Middle frontal gyrus (tissue), 1 donor: ENCODE measurements at regions not wholly inside any gene's neighbourhood (a gene's known extent, or its start where the extent isn't known, plus 50 kb on each side); places are given as distances from the start of the nearest gene placed in this dataset.
"Not testable (repeated sequence)": the region's sequence is repeated elsewhere in the genome, so short reads cannot be mapped to it uniquely, and the experiment has no call there.

Source experiments
- DNase-seq: peaks from one replicate; pipeline ENCODE4 v3.0.0-alpha.2; 2015; ENCODE audit warnings: low spot score; ENCODE audit errors: extremely low spot score

GRCh38 chr1:30083800-30084464 lies 639.5 kb downstream of the MATN1 start:
- DNase-seq = no peak

- no peak for DNase-seq
Observed at GRCh38 chr1:30081379-30082102, 641.8 kb downstream of the MATN1 start.

- DNase-seq = not testable (repeated sequence)
Observed at GRCh38 chr1:30075916-30076315, 647.5 kb downstream of the MATN1 start.

GRCh38 chr1:30068787-30069472 lies 654.5 kb downstream of the MATN1 start:
- DNase-seq = no peak

- DNase-seq = no peak
Observed at GRCh38 chr1:30064547-30064946, 658.8 kb downstream of the MATN1 start.

GRCh38 chr1:30063621-30064280 lies 659.6 kb downstream of the MATN1 start:
- no peak for DNase-seq

GRCh38 chr1:30061292-30062220 lies 661.8 kb downstream of the MATN1 start:
- no peak for DNase-seq

GRCh38 chr1:30060738-30061137 lies 662.6 kb downstream of the MATN1 start:
- no peak for DNase-seq

DNA sequence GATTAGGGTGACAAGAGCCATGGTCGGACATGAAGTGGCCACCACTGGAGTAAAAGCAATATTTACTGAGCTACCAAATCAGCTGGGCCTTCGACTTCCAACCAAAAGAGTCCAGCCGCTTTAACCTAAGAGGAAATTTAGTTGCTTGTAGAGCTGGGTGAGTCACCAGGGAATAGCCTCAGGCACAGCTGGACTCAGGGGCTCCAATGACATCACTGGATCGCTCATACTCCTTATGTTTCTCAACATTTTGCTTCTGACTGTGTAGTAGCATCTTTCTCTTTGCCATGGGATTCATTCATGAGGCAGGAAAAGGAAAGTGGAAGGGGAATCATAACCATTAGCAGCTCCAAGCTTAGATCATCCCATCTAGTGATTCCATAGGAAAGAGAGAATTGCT lies 664.4 kb downstream of the MATN1 start:
- DNase-seq = no peak

GRCh38 chr1:30054126-30054525 lies 669.3 kb downstream of the MATN1 start:
- no peak for DNase-seq

GRCh38 chr1:30052178-30052577 lies 671.2 kb downstream of the MATN1 start:
- DNase-seq = no peak

DNA sequence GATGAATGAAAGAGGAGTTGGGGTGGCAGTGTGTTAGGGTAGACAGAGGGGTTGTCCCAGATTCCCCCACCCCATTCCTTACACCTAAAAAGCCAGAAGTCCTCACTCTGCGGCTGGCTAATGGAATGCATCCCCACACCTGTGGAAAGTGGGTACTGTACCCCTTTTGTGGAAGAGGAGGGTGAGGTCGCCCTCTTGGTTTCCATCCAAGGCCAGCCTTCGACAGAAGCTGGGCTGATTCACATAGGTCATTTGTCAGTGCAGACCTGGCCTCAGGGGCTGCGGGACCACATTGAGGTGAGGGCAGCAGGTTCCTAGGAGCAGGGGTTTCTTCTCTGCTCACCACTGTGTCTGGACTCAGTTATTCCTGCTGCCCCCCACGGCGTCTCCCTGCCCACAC lies 671.6 kb downstream of the MATN1 start:
- no peak for DNase-seq

DNA sequence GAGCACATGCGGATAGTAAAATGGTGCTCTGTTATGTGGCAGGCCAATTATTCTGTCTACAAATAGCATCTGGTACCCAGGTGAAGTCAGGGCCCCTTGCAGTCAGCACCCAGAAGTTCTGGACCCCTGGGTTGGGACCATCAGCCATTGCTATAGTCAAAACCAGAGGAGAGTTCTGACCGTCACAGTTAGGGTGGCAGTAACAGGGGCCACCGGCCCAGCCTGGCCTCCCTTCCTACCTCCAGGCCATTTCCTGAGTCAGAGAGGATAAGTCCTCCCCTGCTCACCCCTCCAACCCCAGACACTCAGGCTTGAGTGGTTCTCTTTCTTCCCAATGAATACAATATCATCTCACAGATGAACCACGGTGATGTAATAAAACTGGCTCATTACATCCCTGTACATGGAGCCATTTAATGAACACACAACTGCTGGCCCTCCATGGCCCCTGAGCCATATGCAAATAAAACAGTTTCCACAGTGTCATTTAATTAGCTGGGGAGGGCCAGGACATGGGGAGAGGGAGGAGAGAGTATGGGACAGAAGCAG lies 673.6 kb downstream of the MATN1 start:
- no peak for DNase-seq

- DNase-seq = no peak
Observed at GRCh38 chr1:30048905-30049304, 674.5 kb downstream of the MATN1 start.

DNA sequence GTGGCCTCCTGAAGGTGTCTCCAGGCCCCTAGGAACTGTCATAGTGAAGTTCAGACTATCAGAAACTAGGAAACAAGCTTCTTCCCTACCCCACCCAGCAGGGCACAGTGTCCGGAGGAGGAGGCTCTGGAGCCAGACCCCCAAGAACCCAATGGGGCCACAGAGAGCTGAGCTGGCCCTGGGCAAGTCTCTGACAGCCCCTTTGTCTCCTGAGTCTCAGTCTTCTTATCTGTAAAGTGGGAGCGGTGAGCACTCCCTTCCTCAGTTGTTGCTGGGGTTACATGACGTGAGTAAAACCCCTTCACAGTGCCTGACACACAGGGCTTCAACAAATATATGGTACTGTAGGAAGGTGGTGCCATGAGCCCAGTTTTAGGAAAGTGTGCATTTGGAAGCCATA lies 675.8 kb downstream of the MATN1 start:
- DNase-seq = no peak

DNA sequence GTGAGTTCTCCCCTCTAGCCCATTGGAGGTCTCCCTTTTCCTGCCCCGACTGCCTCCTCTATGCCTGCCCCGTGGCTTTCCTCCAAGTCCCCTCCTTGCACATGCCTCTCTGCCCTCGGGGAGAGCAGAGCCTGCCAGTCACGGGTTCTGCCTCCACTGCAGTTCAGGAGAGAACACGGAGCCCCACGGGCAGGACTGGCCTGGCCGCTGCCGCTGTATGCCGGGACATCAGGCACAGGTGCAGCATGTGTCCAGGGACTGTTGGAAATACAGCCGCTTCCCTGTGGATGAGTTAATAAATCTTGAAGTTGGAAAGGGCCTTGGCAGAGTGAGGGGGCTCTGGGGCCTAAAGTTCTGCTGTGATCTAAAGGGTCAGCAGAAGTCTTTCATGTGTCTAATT lies 676.6 kb downstream of the MATN1 start:
- no peak for DNase-seq

GRCh38 chr1:30045304-30046090 lies 677.9 kb downstream of the MATN1 start:
- no peak for DNase-seq

- no peak for DNase-seq
Observed at GRCh38 chr1:30044656-30045144, 678.7 kb downstream of the MATN1 start.

- no peak for DNase-seq
Observed at GRCh38 chr1:30043731-30044408, 679.5 kb downstream of the MATN1 start.
